Tibial nerve (tissue), 4 donors: ENCODE measurements at regions not wholly inside any gene's neighbourhood (a gene's known extent, or its start where the extent isn't known, plus 50 kb on each side); places are given as distances from the start of the nearest gene placed in this dataset.

Experiments used
- DNase-seq, 2 donors: peaks; one replicate each; pipeline ENCODE4 v3.0.0-alpha.2; 2019; ENCODE audit warnings: low spot score in 2 of 2
- H3K27ac ChIP-seq, 4 donors: fragments of 200-600 bp; sonication (generic) in 3 of 4; one replicate each; pipeline ENCODE4 v1.5.1; 2017 to 2019; ENCODE audit warnings: mild to moderate bottlenecking in 1 of 4
- H3K27me3 ChIP-seq, 2 donors: fragments of 200-600 bp; sonication (generic) in 1 of 2; one replicate each; pipeline versions ENCODE4 v1.5.1 to v1.6.0; 2017 to 2019
- H3K36me3 ChIP-seq, 3 donors: fragments of 200-600 bp; sonication (generic); one replicate each; pipeline ENCODE4 v1.5.1; 2018 to 2019
- H3K4me1 ChIP-seq, 4 donors: fragments of 200-600 bp; sonication (generic) in 3 of 4; one replicate each; pipeline ENCODE4 v1.5.1; 2017 to 2019
- H3K4me3 ChIP-seq, 4 donors: fragments of 200-600 bp; sonication (generic) in 3 of 4; one replicate each; pipeline ENCODE4 v1.5.1; 2017 to 2019; ENCODE audit warnings: mild to moderate bottlenecking in 1 of 4, moderate library complexity in 1 of 4
- H3K9me3 ChIP-seq, 4 donors: fragments of 200-600 bp; sonication (generic) in 3 of 4; one replicate each; pipeline ENCODE4 v1.5.1; 2017 to 2019
- CTCF ChIP-seq, 5 experiments: fragments of 200-600 bp in 3 of 5; fragments of 450-650 bp in 2 of 5; sonication (generic) in 3 of 5; IDR thresholded peaks; one replicate each; pipeline ENCODE4 v1.5.1; 2016 to 2019; ENCODE audit warnings: antibody characterized with exemption in 5 of 5, mild to moderate bottlenecking in 3 of 5, moderate library complexity in 2 of 5
- EP300 ChIP-seq, 2 donors: sonication (generic); formaldehyde crosslinking; IDR thresholded peaks; one replicate each; pipeline ENCODE4 v1.6.1; 2017; ENCODE audit warnings: antibody characterized with exemption in 2 of 2, mild to moderate bottlenecking in 1 of 2
- POLR2A ChIP-seq, 2 donors: fragments of 450-650 bp; IDR thresholded peaks; one replicate each; pipeline ENCODE4 v1.6.1; 2017; ENCODE audit warnings: antibody characterized with exemption in 2 of 2, mild to moderate bottlenecking in 2 of 2, moderate library complexity in 2 of 2
- WGBS, 2 donors: methylation state at CpG; one replicate each; pipeline ENCODE4 v1.1.5; 2018; 5-methylcytosine and 5-hydroxymethylcytosine counted together

- 45 to 52% methylated on average over 3 of the region's 3 CpGs for WGBS, 2 donors
- Histone ChIP-seq H3K27me3 (no peaks in the 10 kb centered on the region), H3K9me3 (no peaks in the 10 kb centered on the region), H3K36me3 (no peaks in the 10 kb centered on the region), H3K4me1 (peaks cover 0 to 4% (median 0%) of the 10 kb centered on the region in 4 donors), H3K4me3 (no peak overlapping the region), H3K27ac (no peak overlapping the region)
- DNase-seq: no peak
- TF ChIP-seq EP300 (IDR thresholded peaks at IDR 0.05): no peak
- no peak for TF ChIP-seq CTCF (IDR thresholded peaks at IDR 0.05)
- no peak for TF ChIP-seq POLR2A (IDR thresholded peaks at IDR 0.05)
Measured at GRCh38 chr12:91441993-91442952, 259.7 kb upstream of the DCN start.

GRCh38 chr12:91441246-91441645, 258.6 kb upstream of the DCN start:
- TF ChIP-seq EP300 (IDR thresholded peaks at IDR 0.05) (no peak), CTCF (IDR thresholded peaks at IDR 0.05) (no peak), POLR2A (IDR thresholded peaks at IDR 0.05) (no peak)
- whole genome bisulfite sequencing, 2 donors: 75 to 76% methylated on average over 4 of the region's 4 CpGs
- peaks cover 0 to 4% (median 0%) of the 10 kb centered on the region in 4 donors for H3K4me1 ChIP-seq
- H3K36me3 ChIP-seq: no peaks in the 10 kb centered on the region
- H3K4me3 ChIP-seq: no peak overlapping the region
- H3K27ac ChIP-seq: no peak overlapping the region
- no peaks in the 10 kb centered on the region for H3K9me3 ChIP-seq
- DNase-seq: no peak
- no peaks in the 10 kb centered on the region for H3K27me3 ChIP-seq

GRCh38 chr12:91434081-91434480, 251.5 kb upstream of the DCN start:
- Histone ChIP-seq H3K36me3 (no peaks in the 10 kb centered on the region), H3K4me1 (peaks cover 0 to 10% (median 0%) of the 10 kb centered on the region in 4 donors), H3K4me3 (no peak overlapping the region), H3K27ac (no peak overlapping the region), H3K9me3 (no peaks in the 10 kb centered on the region), H3K27me3 (no peaks in the 10 kb centered on the region)
- TF ChIP-seq POLR2A (IDR thresholded peaks at IDR 0.05) (no peak), EP300 (IDR thresholded peaks at IDR 0.05) (no peak), CTCF (IDR thresholded peaks at IDR 0.05) (no peak)
- no peak for DNase-seq
- 41 to 68% methylated on average over 1 of the region's 1 CpG for WGBS, 2 donors

- Histone ChIP-seq H3K4me3 (no peak overlapping the region), H3K36me3 (no peaks in the 10 kb centered on the region), H3K4me1 (peaks cover 0 to 10% (median 0%) of the 10 kb centered on the region in 4 donors), H3K9me3 (no peaks in the 10 kb centered on the region), H3K27me3 (no peaks in the 10 kb centered on the region), H3K27ac (no peak overlapping the region)
- TF ChIP-seq POLR2A (IDR thresholded peaks at IDR 0.05): no peak
- no peak for TF ChIP-seq EP300 (IDR thresholded peaks at IDR 0.05)
- TF ChIP-seq CTCF (IDR thresholded peaks at IDR 0.05): no peak
- no peak for DNase-seq
- 58% methylated on average over 1 of the region's 1 CpG for WGBS, 2 donors
Measured at GRCh38 chr12:91432755-91433154, 250.1 kb upstream of the DCN start.

GRCh38 chr12:91432089-91432488, 249.5 kb upstream of the DCN start:
- H3K4me3 ChIP-seq: no peak overlapping the region
- no peaks in the 10 kb centered on the region for H3K36me3 ChIP-seq
- 11 to 14% methylated on average over 2 of the region's 2 CpGs for WGBS, 2 donors
- H3K9me3 ChIP-seq: no peaks in the 10 kb centered on the region
- H3K4me1 ChIP-seq: peaks cover 0 to 10% (median 0%) of the 10 kb centered on the region in 4 donors
- H3K27ac ChIP-seq: no peak overlapping the region
- no peak for TF ChIP-seq CTCF (IDR thresholded peaks at IDR 0.05)
- no peak for TF ChIP-seq EP300 (IDR thresholded peaks at IDR 0.05)
- TF ChIP-seq POLR2A (IDR thresholded peaks at IDR 0.05): no peak
- no peaks in the 10 kb centered on the region for H3K27me3 ChIP-seq
- peak in 1 of 2 donors; percentile 19 for DNase-seq
